ENCODE measurements at regions not wholly inside any gene's neighbourhood (a gene's known extent, or its start where the extent isn't known, plus 50 kb on each side); places are given as distances from the start of the nearest gene placed in this dataset.
"Not testable (repeated sequence)": the region's sequence is repeated elsewhere in the genome, so short reads cannot be mapped to it uniquely, and the experiment has no call there.

GRCh38 chr6:135624402-135625295, 127.1 kb upstream of the AHI1 start:
- Histone ChIP-seq H3K79me2 (ENCODE audit: insufficient read depth, low read depth) (no peaks in the 10 kb centered on the region), H2AFZ (ENCODE audit: low read depth) (no peak overlapping the region), H3K4me1 (ENCODE audit: low read depth, poor library complexity, severe bottlenecking) (no peaks in the 10 kb centered on the region), H3K27me3 (ENCODE audit: insufficient read depth, low read depth) (no peaks in the 10 kb centered on the region), H4K20me1 (ENCODE audit: insufficient read depth) (no peaks in the 10 kb centered on the region), H3K4me2 (no peak overlapping the region), H3K36me3 (ENCODE audit: insufficient read depth) (no peaks in the 10 kb centered on the region), H3K4me3 (IDR thresholded peaks at IDR 0.05; ENCODE audit: insufficient read depth, low read depth, low read length) (no peak overlapping the region), H3K9ac (no peak overlapping the region), H3K27ac (no peak overlapping the region)
- TF ChIP-seq CTCF (conservative IDR thresholded peaks at IDR 0.05; ENCODE audit: low read depth, low read length), result no peak

GRCh38 chr6:135626001-135626400, 128.5 kb upstream of the AHI1 start:
- not testable (repeated sequence) for H3K4me2 ChIP-seq; H3K9ac ChIP-seq; H3K36me3 ChIP-seq (ENCODE audit: insufficient read depth); H3K4me1 ChIP-seq (ENCODE audit: low read depth, poor library complexity, severe bottlenecking); H3K79me2 ChIP-seq (ENCODE audit: insufficient read depth, low read depth); H3K27ac ChIP-seq; H3K4me3 ChIP-seq (IDR thresholded peaks at IDR 0.05; ENCODE audit: insufficient read depth, low read depth, low read length); H4K20me1 ChIP-seq (ENCODE audit: insufficient read depth); H2AFZ ChIP-seq (ENCODE audit: low read depth); H3K27me3 ChIP-seq (ENCODE audit: insufficient read depth, low read depth)

GRCh38 chr6:135627092-135627715, 129.7 kb upstream of the AHI1 start:
- H2AFZ ChIP-seq (ENCODE audit: low read depth), result no peak overlapping the region
- H3K9ac ChIP-seq, result no peak overlapping the region
- no peak for TF ChIP-seq CTCF (conservative IDR thresholded peaks at IDR 0.05; ENCODE audit: low read depth, low read length)
- H4K20me1 ChIP-seq (ENCODE audit: insufficient read depth), result no peaks in the 10 kb centered on the region
- no peak overlapping the region for H3K27ac ChIP-seq
- H3K4me1 ChIP-seq (ENCODE audit: low read depth, poor library complexity, severe bottlenecking), result no peaks in the 10 kb centered on the region
- no peak overlapping the region for H3K4me2 ChIP-seq
- H3K36me3 ChIP-seq (ENCODE audit: insufficient read depth), result no peaks in the 10 kb centered on the region
- no peak overlapping the region for H3K4me3 ChIP-seq (IDR thresholded peaks at IDR 0.05; ENCODE audit: insufficient read depth, low read depth, low read length)
- H3K79me2 ChIP-seq (ENCODE audit: insufficient read depth, low read depth), result no peaks in the 10 kb centered on the region
- no peaks in the 10 kb centered on the region for H3K27me3 ChIP-seq (ENCODE audit: insufficient read depth, low read depth)

- Histone ChIP-seq H3K4me3 (IDR thresholded peaks at IDR 0.05; ENCODE audit: insufficient read depth, low read depth, low read length) (no peak overlapping the region), H3K79me2 (ENCODE audit: insufficient read depth, low read depth) (no peaks in the 10 kb centered on the region), H3K27ac (no peak overlapping the region), H3K27me3 (ENCODE audit: insufficient read depth, low read depth) (no peaks in the 10 kb centered on the region), H3K9ac (no peak overlapping the region), H4K20me1 (ENCODE audit: insufficient read depth) (no peaks in the 10 kb centered on the region), H3K36me3 (ENCODE audit: insufficient read depth) (no peaks in the 10 kb centered on the region), H3K4me1 (ENCODE audit: low read depth, poor library complexity, severe bottlenecking) (no peaks in the 10 kb centered on the region), H2AFZ (ENCODE audit: low read depth) (no peak overlapping the region), H3K4me2 (no peak overlapping the region)
- no peak for TF ChIP-seq CTCF (conservative IDR thresholded peaks at IDR 0.05; ENCODE audit: low read depth, low read length)
Measured at GRCh38 chr6:135630789-135631376, 133.3 kb upstream of the AHI1 start.
